ENCODE measurements at regions not wholly inside any gene's neighbourhood (a gene's known extent, or its start where the extent isn't known, plus 50 kb on each side); places are given as distances from the start of the nearest gene placed in this dataset.

DNA sequence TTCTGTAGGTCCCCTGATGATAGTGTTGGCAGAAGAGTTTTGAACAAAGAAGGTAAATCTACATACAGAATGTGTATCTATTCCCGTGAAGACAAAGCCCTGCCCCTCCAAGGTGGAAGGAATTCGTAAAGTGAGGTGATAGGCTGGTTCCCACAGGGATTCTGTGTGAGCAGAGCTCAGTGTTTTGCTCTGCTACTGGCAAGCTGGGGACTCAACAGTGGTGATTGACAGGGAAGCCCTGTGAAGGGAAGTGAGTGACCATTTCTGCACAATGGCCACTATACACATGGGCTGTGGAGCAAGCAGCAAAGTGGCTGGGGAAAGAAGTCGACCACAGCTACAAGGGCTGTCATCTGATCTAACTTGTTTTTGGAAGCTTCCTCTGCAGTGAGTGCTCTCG, 90.0 kb upstream of the LRRN2 start:
- no peak for TF ChIP-seq CTCF (IDR thresholded peaks at IDR 0.05)
- no peak for TF ChIP-seq EZH2 (IDR thresholded peaks at IDR 0.05; ENCODE audit: borderline replicate concordance, insufficient read depth, low read depth, low read length, poor library complexity, severe bottlenecking)

Measured in B cell (primary cell).